NCI-H146 (cell line): ENCODE measurements at regions not wholly inside any gene's neighbourhood (a gene's known extent, or its start where the extent isn't known, plus 50 kb on each side); places are given as distances from the start of the nearest gene placed in this dataset.

Experiments
- DNase-seq: peaks from one replicate; lab custom pipeline; 2025; lab: John Stamatoyannopoulos, UW

- DNase-seq: no peak
Measured at GRCh38 chr16:86806181-86806837, 228.0 kb downstream of the FOXL1 start.

- no peak for DNase-seq
Measured at GRCh38 chr16:86806838-86807351, 228.5 kb downstream of the FOXL1 start.

GRCh38 chr16:86808863-86809444 is 230.6 kb downstream of the FOXL1 start:
- no peak for DNase-seq

GRCh38 chr16:86809458-86809955 is 231.2 kb downstream of the FOXL1 start:
- no peak for DNase-seq

- no peak for DNase-seq
Measured at GRCh38 chr16:86810062-86810461, 231.7 kb downstream of the FOXL1 start.

- DNase-seq: no peak
Measured at GRCh38 chr16:86812363-86812970, 234.1 kb downstream of the FOXL1 start.

- DNase-seq: no peak
Measured at GRCh38 chr16:86814256-86814655, 235.9 kb downstream of the FOXL1 start.

- DNase-seq: no peak
Measured at GRCh38 chr16:86816930-86817625, 238.7 kb downstream of the FOXL1 start.

- no peak for DNase-seq
Measured at GRCh38 chr16:86818671-86819532, 240.6 kb downstream of the FOXL1 start.

GRCh38 chr16:86819533-86819892 is 241.2 kb downstream of the FOXL1 start:
- no peak for DNase-seq

- no peak for DNase-seq
Measured at GRCh38 chr16:86821895-86822294, 243.5 kb downstream of the FOXL1 start.

GRCh38 chr16:86823125-86823524 is 244.8 kb downstream of the FOXL1 start:
- DNase-seq: no peak

- no peak for DNase-seq
Measured at GRCh38 chr16:86823888-86824671, 245.7 kb downstream of the FOXL1 start.

- DNase-seq: no peak
Measured at GRCh38 chr16:86824751-86825296, 246.5 kb downstream of the FOXL1 start.

- DNase-seq: no peak
Measured at GRCh38 chr16:86825631-86826030, 247.3 kb downstream of the FOXL1 start.

- DNase-seq: no peak
Measured at GRCh38 chr16:86826941-86827340, 248.6 kb downstream of the FOXL1 start.

GRCh38 chr16:86827521-86827920 is 249.2 kb downstream of the FOXL1 start:
- DNase-seq: no peak

GRCh38 chr16:86828202-86828601 is 249.9 kb downstream of the FOXL1 start:
- DNase-seq: no peak

GRCh38 chr16:86828653-86829052 is 250.3 kb downstream of the FOXL1 start:
- no peak for DNase-seq

- no peak for DNase-seq
Measured at GRCh38 chr16:86831366-86831765, 253.0 kb downstream of the FOXL1 start.

- no peak for DNase-seq
Measured at GRCh38 chr16:86833136-86833535, 254.8 kb downstream of the FOXL1 start.
